ENCODE measurements at regions not wholly inside any gene's neighbourhood (a gene's known extent, or its start where the extent isn't known, plus 50 kb on each side); places are given as distances from the start of the nearest gene placed in this dataset.

- TF ChIP-seq CTCF (IDR thresholded peaks at IDR 0.05; ENCODE audit: low read length) (no peak), EZH2 (IDR thresholded peaks at IDR 0.05; ENCODE audit: borderline replicate concordance, low read length) (no peak)
Observed at GRCh38 chr10:118447478-118448270, 105.5 kb upstream of the FAM204A start.
